RWPE2 (cell line): ENCODE measurements at regions not wholly inside any gene's neighbourhood (a gene's known extent, or its start where the extent isn't known, plus 50 kb on each side); places are given as distances from the start of the nearest gene placed in this dataset.

Source experiments
- ATAC-seq: fragments of 200-7000 bp; cut with Tn5 transposase; 3 replicates; pipeline ENCODE4 v1.9.1; 2021; ENCODE audit warnings: low read depth
- DNase-seq: peaks from one replicate; pipeline ENCODE4 v3.0.0-alpha.2; 2020; ENCODE audit warnings: low spot score
- H3K27ac ChIP-seq: fragments of 450-650 bp; 2 replicates; pipeline ENCODE4 v1.5.1; 2017; ENCODE audit warnings: mild to moderate bottlenecking; ENCODE audit not compliant: poor library complexity, severe bottlenecking
- H3K27me3 ChIP-seq: fragments of 250-450 bp; sonication (Bioruptor Pico); 2 replicates; pipeline ENCODE4 v1.5.1; 2021; ENCODE audit warnings: mild to moderate bottlenecking, moderate library complexity; ENCODE audit not compliant: insufficient read depth, poor library complexity, severe bottlenecking
- H3K36me3 ChIP-seq: fragments of 250-450 bp; sonication (Bioruptor Pico); 2 replicates; pipeline ENCODE4 v1.5.1; 2020; ENCODE audit warnings: low read depth, mild to moderate bottlenecking, moderate library complexity
- H3K4me1 ChIP-seq: fragments of 250-450 bp; sonication (Bioruptor Pico); 2 replicates; pipeline ENCODE4 v1.5.1; 2021; ENCODE audit warnings: mild to moderate bottlenecking, moderate library complexity; ENCODE audit not compliant: insufficient read depth, poor library complexity, severe bottlenecking
- H3K4me3 ChIP-seq: fragments of 250-450 bp; sonication (Bioruptor Pico); 2 replicates; pipeline ENCODE4 v1.5.1; 2021; ENCODE audit warnings: mild to moderate bottlenecking, moderate library complexity; ENCODE audit not compliant: severe bottlenecking
- H3K9me3 ChIP-seq: fragments of 250-450 bp; sonication (Bioruptor Pico); 2 replicates; pipeline ENCODE4 v1.5.1; 2021; ENCODE audit warnings: mild to moderate bottlenecking, moderate library complexity; ENCODE audit not compliant: severe bottlenecking
- TF ChIP-seq, protein P1 (sequence below): fragments of 450-650 bp; IDR thresholded peaks from one replicate; pipeline ENCODE4 v1.5.1; 2017; ENCODE audit warnings: mild to moderate bottlenecking, moderate library complexity; ENCODE audit not compliant: poor library complexity, severe bottlenecking

DNA sequence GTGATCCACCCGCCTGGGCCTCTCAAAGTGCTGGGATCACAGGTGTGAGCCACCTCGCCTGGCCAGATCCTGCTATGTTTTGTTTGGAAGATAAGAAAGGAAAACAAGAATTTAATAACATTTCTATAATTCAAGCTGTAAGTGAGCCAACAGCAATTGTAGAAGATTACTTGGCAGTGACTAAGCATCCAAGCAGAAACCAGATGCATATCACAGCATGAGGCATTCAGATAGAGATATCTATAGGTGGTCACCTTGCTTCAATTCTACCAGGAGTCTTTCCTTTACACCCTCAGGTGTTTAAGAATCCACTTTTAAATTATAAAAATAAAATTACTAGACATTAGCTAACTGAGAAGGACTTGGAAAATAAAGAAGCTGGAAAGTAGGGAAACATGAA lies 83.9 kb upstream of the ATF7IP start:
- Histone ChIP-seq H3K27ac (no peak overlapping the region), H3K27me3 (no peaks in the 10 kb centered on the region), H3K4me3 (no peak overlapping the region), H3K9me3 (no peaks in the 10 kb centered on the region), H3K4me1 (no peaks in the 10 kb centered on the region), H3K36me3 (no peaks in the 10 kb centered on the region)
- DNase-seq (no peak), ATAC-seq (no peak)
- TF ChIP-seq, protein P1, sequence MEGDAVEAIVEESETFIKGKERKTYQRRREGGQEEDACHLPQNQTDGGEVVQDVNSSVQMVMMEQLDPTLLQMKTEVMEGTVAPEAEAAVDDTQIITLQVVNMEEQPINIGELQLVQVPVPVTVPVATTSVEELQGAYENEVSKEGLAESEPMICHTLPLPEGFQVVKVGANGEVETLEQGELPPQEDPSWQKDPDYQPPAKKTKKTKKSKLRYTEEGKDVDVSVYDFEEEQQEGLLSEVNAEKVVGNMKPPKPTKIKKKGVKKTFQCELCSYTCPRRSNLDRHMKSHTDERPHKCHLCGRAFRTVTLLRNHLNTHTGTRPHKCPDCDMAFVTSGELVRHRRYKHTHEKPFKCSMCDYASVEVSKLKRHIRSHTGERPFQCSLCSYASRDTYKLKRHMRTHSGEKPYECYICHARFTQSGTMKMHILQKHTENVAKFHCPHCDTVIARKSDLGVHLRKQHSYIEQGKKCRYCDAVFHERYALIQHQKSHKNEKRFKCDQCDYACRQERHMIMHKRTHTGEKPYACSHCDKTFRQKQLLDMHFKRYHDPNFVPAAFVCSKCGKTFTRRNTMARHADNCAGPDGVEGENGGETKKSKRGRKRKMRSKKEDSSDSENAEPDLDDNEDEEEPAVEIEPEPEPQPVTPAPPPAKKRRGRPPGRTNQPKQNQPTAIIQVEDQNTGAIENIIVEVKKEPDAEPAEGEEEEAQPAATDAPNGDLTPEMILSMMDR: no peak

DNA sequence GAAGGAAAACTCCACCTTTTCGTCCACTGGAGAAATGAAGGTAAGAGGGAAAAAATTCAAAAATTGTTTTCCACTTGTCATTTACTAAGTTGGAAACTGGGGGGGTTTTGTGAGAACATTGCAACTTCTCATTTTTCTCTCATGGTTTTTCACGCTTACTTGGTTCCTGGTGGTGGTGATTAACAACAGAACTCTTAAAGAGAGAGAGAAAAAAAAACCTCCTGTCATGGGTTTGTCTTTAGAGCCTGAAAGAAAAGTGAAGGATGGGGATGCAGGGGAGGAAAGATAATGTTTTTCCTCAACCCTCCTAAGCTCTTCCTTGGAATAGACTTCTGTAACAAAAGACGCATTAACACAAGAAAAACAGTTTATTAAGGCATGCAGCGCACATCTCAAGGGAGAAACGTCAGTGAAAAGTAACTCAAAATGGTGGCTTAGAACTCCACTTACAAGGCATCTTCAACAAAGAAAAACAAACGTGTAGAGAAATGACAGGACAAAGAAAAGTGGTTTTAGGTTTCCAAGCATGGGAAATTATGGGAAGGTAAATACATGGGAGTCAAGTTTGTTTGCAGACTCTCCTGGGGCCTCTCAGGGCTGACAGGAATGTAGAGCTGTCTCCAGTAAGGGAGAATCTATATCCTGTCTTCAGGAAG lies 81.9 kb upstream of the ATF7IP start:
- H3K9me3 ChIP-seq: no peaks in the 10 kb centered on the region
- H3K36me3 ChIP-seq: no peaks in the 10 kb centered on the region
- ATAC-seq: no peak
- H3K4me3 ChIP-seq: no peak overlapping the region
- H3K4me1 ChIP-seq: no peaks in the 10 kb centered on the region
- H3K27me3 ChIP-seq: no peaks in the 10 kb centered on the region
- TF ChIP-seq, protein P1: no peak
- H3K27ac ChIP-seq: no peak overlapping the region
- DNase-seq: no peak

DNA sequence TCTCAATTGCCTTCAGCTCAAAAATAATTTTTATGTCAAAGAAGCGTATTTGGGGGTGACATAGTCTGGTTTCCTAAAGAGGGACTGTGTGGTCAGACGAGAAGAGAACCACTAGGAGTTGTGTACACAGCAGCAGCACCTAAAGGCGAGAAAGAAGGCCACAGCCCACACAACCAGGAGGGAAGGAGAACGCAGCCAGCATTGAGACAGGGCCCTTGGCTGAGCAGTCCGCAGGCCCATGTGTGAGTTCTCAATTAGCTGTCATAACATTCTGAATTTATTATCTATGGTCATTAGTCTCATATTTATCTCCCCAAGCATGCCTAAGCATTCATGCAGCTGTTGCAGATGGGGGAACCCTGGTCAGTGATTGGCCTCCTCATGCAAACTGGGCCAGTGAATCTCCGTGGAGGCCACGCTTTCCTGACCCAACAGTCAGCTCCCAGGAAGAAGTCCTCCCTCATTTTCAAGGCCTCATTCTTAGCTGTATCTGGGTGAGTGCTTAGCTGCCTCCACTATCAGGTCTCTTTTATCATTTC lies 81.2 kb upstream of the ATF7IP start:
- H3K4me1 ChIP-seq: no peaks in the 10 kb centered on the region
- no peak overlapping the region for H3K4me3 ChIP-seq
- TF ChIP-seq, protein P1: no peak
- ATAC-seq (no peak), DNase-seq (no peak)
- H3K36me3 ChIP-seq: no peaks in the 10 kb centered on the region
- H3K27me3 ChIP-seq: no peaks in the 10 kb centered on the region
- H3K27ac ChIP-seq: no peak overlapping the region
- H3K9me3 ChIP-seq: no peaks in the 10 kb centered on the region

DNA sequence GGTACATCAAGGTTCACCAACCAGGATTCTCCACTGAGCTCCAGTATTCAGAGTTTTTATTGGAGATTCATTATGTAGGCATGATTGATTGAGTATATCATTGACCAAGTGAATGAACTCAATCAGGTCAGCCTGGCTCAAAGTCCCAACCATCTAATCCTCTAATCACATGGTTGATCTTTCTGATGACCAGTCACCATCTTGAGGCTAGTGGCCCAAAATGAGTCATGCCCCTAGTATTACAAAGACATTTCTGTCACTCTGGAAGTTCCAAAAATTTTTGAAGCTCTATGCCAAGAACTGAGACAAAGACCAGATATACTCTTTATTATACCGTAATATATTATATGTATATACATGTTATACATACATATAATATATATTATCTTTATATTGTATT lies 75.9 kb upstream of the ATF7IP start:
- TF ChIP-seq, protein P1: no peak
- no peak overlapping the region for H3K27ac ChIP-seq
- H3K4me3 ChIP-seq: no peak overlapping the region
- H3K9me3 ChIP-seq: no peaks in the 10 kb centered on the region
- no peaks in the 10 kb centered on the region for H3K36me3 ChIP-seq
- DNase-seq: no peak
- H3K27me3 ChIP-seq: no peaks in the 10 kb centered on the region
- no peaks in the 10 kb centered on the region for H3K4me1 ChIP-seq
- no peak for ATAC-seq

DNA sequence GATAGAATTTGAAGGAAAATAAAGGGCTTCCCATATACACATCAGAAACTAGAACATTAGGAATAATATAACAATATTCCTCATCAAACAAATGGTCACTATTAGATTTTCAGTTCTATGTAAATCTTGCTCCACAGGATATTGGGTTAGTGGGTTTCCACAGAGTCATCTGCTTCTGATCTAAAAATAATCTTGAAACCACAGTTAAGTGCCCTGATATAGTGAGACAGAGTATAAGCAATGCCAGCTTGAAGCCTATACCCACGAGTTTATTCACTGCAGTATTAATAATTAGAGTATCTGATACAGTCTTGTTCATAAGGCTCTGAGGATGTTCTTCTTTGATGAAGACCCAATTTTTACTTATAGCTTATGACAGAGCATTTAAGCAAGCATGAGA lies 74.5 kb upstream of the ATF7IP start:
- no peak overlapping the region for H3K27ac ChIP-seq

More for the DNA sequence above, 74.5 kb upstream of the ATF7IP start:
- no peaks in the 10 kb centered on the region for H3K27me3 ChIP-seq
- H3K4me1 ChIP-seq: no peaks in the 10 kb centered on the region
- H3K4me3 ChIP-seq: no peak overlapping the region
- no peaks in the 10 kb centered on the region for H3K9me3 ChIP-seq
- no peaks in the 10 kb centered on the region for H3K36me3 ChIP-seq
- ATAC-seq (no peak), DNase-seq (no peak)
- TF ChIP-seq, protein P1: no peak
